ENCODE measurements at regions not wholly inside any gene's neighbourhood (a gene's known extent, or its start where the extent isn't known, plus 50 kb on each side); places are given as distances from the start of the nearest gene placed in this dataset.

GRCh38 chr20:47931002-47931401 lies 145.7 kb upstream of the SULF2 start:
- TF ChIP-seq CTCF (IDR thresholded peaks at IDR 0.05; ENCODE audit: low read depth, low read length): no peak
- TF ChIP-seq POLR2A (IDR thresholded peaks at IDR 0.05; ENCODE audit: extremely low read depth, insufficient read length): no peak
- no peak for TF ChIP-seq MAX (IDR thresholded peaks at IDR 0.05; ENCODE audit: low read depth, low read length)
